SK-N-SH (cell line): ENCODE measurements at regions not wholly inside any gene's neighbourhood (a gene's known extent, or its start where the extent isn't known, plus 50 kb on each side); places are given as distances from the start of the nearest gene placed in this dataset.

Experiments
- CTCF ChIA-PET: fragments of 300-600, 350-600 bp; formaldehyde crosslinking; extraction: SDS; loops from one replicate; lab custom pipeline; 2021; lab: Yijun Ruan, JAX
- POLR2A ChIA-PET: fragments of 350-600 bp; sonication (Branson Sonifier 250); formaldehyde crosslinking; extraction: SDS; loops from one replicate; lab custom pipeline; 2020; ENCODE audit warnings: antibody characterized with exemption, inconsistent platforms; lab: Yijun Ruan, JAX
- DNase-seq: peaks from one replicate; pipeline ENCODE4 v3.0.0; 2012
- H2AFZ ChIP-seq: fragments of 200-600 bp; sonication (generic); 2 replicates; pipeline ENCODE4 v1.8.1; 2016; ENCODE audit warnings: antibody characterized with exemption, mild to moderate bottlenecking, low read depth
- H3F3A ChIP-seq: fragments of 200-600 bp; sonication (generic); replicated peaks from 2 replicates; pipeline ENCODE3; 2016; ENCODE audit warnings: antibody characterized with exemption, mild to moderate bottlenecking; ENCODE audit not compliant: insufficient read depth
- H3K27ac ChIP-seq, 2 experiments: fragments of 200-500 bp in 1 of 2; fragments of 200-600 bp in 1 of 2; sonication (Bioruptor generic) in 1 of 2; sonication (generic), shearing (Covaris generic) in 1 of 2; 2 replicates each; pipeline versions ENCODE4 v1.5.1 to v1.6.1; 2014 to 2016; ENCODE audit warnings: low read depth in 2 of 2, inconsistent platforms in 1 of 2, low read length in 1 of 2, mild to moderate bottlenecking in 1 of 2, mixed read lengths in 1 of 2
- H3K27me3 ChIP-seq: fragments of 200-600 bp; sonication (generic), shearing (Covaris generic); 2 replicates; pipeline ENCODE4 v1.6.1; 2016; ENCODE audit warnings: mixed run types; ENCODE audit not compliant: insufficient read depth
- H3K36me3 ChIP-seq, 2 experiments: fragments of 200-500 bp in 1 of 2; fragments of 200-600 bp in 1 of 2; sonication (Bioruptor generic) in 1 of 2; sonication (generic) in 1 of 2; replicated peaks in 1 of 2; 2 replicates each; pipeline versions ENCODE3 to v1.5.1; 2014 to 2016; ENCODE audit warnings: low read length in 1 of 2, mild to moderate bottlenecking in 1 of 2; ENCODE audit not compliant: insufficient read depth in 2 of 2, control insufficient read depth in 1 of 2
- H3K4me1 ChIP-seq, 2 experiments: fragments of 200-500 bp in 1 of 2; fragments of 200-600 bp in 1 of 2; sonication (Bioruptor generic) in 1 of 2; sonication (generic), shearing (Covaris generic) in 1 of 2; 2 replicates each; pipeline versions ENCODE4 v1.5.1 to v1.6.1; 2014 to 2016; ENCODE audit warnings: low read depth in 1 of 2, low read length in 1 of 2, mixed run types in 1 of 2; ENCODE audit not compliant: insufficient read depth in 2 of 2, control insufficient read depth in 1 of 2
- H3K4me2 ChIP-seq: fragments of 200-600 bp; sonication (generic), shearing (Covaris generic); 2 replicates; pipeline ENCODE4 v1.6.1; 2017; ENCODE audit warnings: mixed run types
- H3K4me3 ChIP-seq, 2 experiments: fragments of 200-500 bp in 1 of 2; fragments of 200-600 bp in 1 of 2; sonication (Bioruptor generic) in 1 of 2; sonication (generic), shearing (Covaris generic) in 1 of 2; 2 replicates each; pipeline versions ENCODE4 v1.5.1 to v1.8.1; 2014 to 2016; ENCODE audit warnings: low read depth in 2 of 2, inconsistent platforms in 1 of 2, low read length in 1 of 2, mild to moderate bottlenecking in 1 of 2, mixed read lengths in 1 of 2, moderate library complexity in 1 of 2
- H3K79me2 ChIP-seq: fragments of 200-600 bp; sonication (generic); 2 replicates; pipeline ENCODE4 v1.8.1; 2017; ENCODE audit warnings: mild to moderate bottlenecking; ENCODE audit not compliant: insufficient read depth
- H3K9ac ChIP-seq: fragments of 200-600 bp; sonication (generic); 2 replicates; pipeline ENCODE4 v1.6.1; 2017; ENCODE audit warnings: mixed run types
- H3K9me2 ChIP-seq: fragments of 200-600 bp; sonication (generic); 2 replicates; pipeline ENCODE4 v1.6.1; 2017; ENCODE audit warnings: mixed run types
- H3K9me3 ChIP-seq: fragments of 200-600 bp; sonication (generic); 2 replicates; pipeline ENCODE4 v1.6.1; 2017; ENCODE audit warnings: mixed run types, mild to moderate bottlenecking, moderate library complexity
- H4K20me1 ChIP-seq: fragments of 200-600 bp; sonication (generic); 2 replicates; pipeline ENCODE4 v1.6.1; 2017; ENCODE audit warnings: mild to moderate bottlenecking, mixed run types; ENCODE audit not compliant: insufficient read depth
- ELF1 ChIP-seq: IDR thresholded peaks from 2 replicates; pipeline ENCODE4 v1.4.0; 2012
- EZH2phosphoT487 ChIP-seq: fragments of 200-600 bp; sonication (generic); IDR thresholded peaks from 2 replicates; pipeline ENCODE4 v1.6.1; 2017; ENCODE audit warnings: low read depth, mixed run types, mild to moderate bottlenecking, antibody characterized with exemption, moderate library complexity, borderline replicate concordance
- FOXM1 ChIP-seq: IDR thresholded peaks from 2 replicates; pipeline ENCODE4 v1.4.0; 2012; ENCODE audit warnings: low read depth, mild to moderate bottlenecking
- JUND ChIP-seq: IDR thresholded peaks from 2 replicates; pipeline ENCODE4 v1.4.0; 2012
- MEF2A ChIP-seq: IDR thresholded peaks from 2 replicates; pipeline ENCODE4 v1.4.0; 2012; ENCODE audit warnings: low read depth, borderline replicate concordance
- RAD21 ChIP-seq: IDR thresholded peaks from 2 replicates; pipeline ENCODE4 v1.6.1; 2012; ENCODE audit warnings: mild to moderate bottlenecking, low read length
- REST ChIP-seq: IDR thresholded peaks from 2 replicates; pipeline ENCODE4 v1.6.1; 2012; ENCODE audit warnings: mild to moderate bottlenecking, low read depth, low read length, moderate library complexity
- RFX5 ChIP-seq: IDR thresholded peaks from 2 replicates; pipeline ENCODE4 v1.6.1; 2012; ENCODE audit warnings: mild to moderate bottlenecking, improper control_type of control experiment, low read length
- TCF12 ChIP-seq: IDR thresholded peaks from 2 replicates; pipeline ENCODE4 v1.4.0; 2012
- YY1 ChIP-seq: IDR thresholded peaks from 2 replicates; pipeline ENCODE4 v1.4.0; 2012; ENCODE audit warnings: low read depth, mild to moderate bottlenecking
- WGBS: methylation state at CpG from one replicate; pipeline ENCODE4 v1.1.6; 2017; ENCODE audit warnings: low lambda C conversion rate; 5-methylcytosine and 5-hydroxymethylcytosine counted together
- TF ChIP-seq, protein P1 (sequence below): fragments of 200-600 bp; sonication (generic); IDR thresholded peaks from 2 replicates; pipeline ENCODE4 v1.6.1; 2017; ENCODE audit warnings: antibody characterized with exemption, mild to moderate bottlenecking, moderate library complexity
- TF ChIP-seq, protein P2 (sequence below): IDR thresholded peaks from 2 replicates; pipeline ENCODE4; 2012
- TF ChIP-seq, protein P3 (sequence below): fragments of 150-350 bp; IDR thresholded peaks from 2 replicates; pipeline ENCODE4 v1.6.1; 2017; ENCODE audit warnings: antibody characterized with exemption, low read length, low read depth, borderline replicate concordance

GRCh38 chrX:121208563-121208962 is 161.2 kb downstream of the GLUD2 start:
- H3K27me3 ChIP-seq: no peaks in the 10 kb centered on the region; the same call in 1 of the 2 replicates
- WGBS: 0% methylated on average over 2 of the region's 2 CpGs
- no peaks in the 10 kb centered on the region for H3F3A ChIP-seq
- no peak for DNase-seq
- no peaks in the 10 kb centered on the region for H3K9me2 ChIP-seq
- no peak overlapping the region for H3K9ac ChIP-seq
- no peak overlapping the region for H3K4me3 ChIP-seq
- no peak for TF ChIP-seq JUND
- no peak overlapping the region for H3K27ac ChIP-seq
- H3K9me3 ChIP-seq: no peaks in the 10 kb centered on the region
- no peaks in the 10 kb centered on the region for H3K36me3 ChIP-seq
- POLR2A ChIA-PET: no interaction called here
- H3K4me2 ChIP-seq: no peak overlapping the region
- CTCF ChIA-PET: no interaction called here
- H3K79me2 ChIP-seq: no peaks in the 10 kb centered on the region
- no peaks in the 10 kb centered on the region for H4K20me1 ChIP-seq
- no peaks in the 10 kb centered on the region for H3K4me1 ChIP-seq
- no peak overlapping the region for H2AFZ ChIP-seq

- Histone ChIP-seq H3K4me1 (no peaks in the 10 kb centered on the region), H2AFZ (no peak overlapping the region), H3K4me3 (no peak overlapping the region), H3K27me3 (no peaks in the 10 kb centered on the region), H4K20me1 (no peaks in the 10 kb centered on the region), H3K9me3 (no peaks in the 10 kb centered on the region), H3K79me2 (no peaks in the 10 kb centered on the region), H3K9ac (no peak overlapping the region), H3F3A (no peaks in the 10 kb centered on the region), H3K36me3 (no peaks in the 10 kb centered on the region), H3K9me2 (no peaks in the 10 kb centered on the region), H3K27ac (no peak overlapping the region), H3K4me2 (no peak overlapping the region)
- ChIA-PET POLR2A (no interaction called here), CTCF (no interaction called here)
- 0% methylated on average over 2 of the region's 2 CpGs for WGBS
- no peak for DNase-seq
- TF ChIP-seq TCF12 (no peak), FOXM1 (no peak), RFX5 (no peak), MEF2A (no peak), RAD21 (no peak)
- TF ChIP-seq, protein P1, sequence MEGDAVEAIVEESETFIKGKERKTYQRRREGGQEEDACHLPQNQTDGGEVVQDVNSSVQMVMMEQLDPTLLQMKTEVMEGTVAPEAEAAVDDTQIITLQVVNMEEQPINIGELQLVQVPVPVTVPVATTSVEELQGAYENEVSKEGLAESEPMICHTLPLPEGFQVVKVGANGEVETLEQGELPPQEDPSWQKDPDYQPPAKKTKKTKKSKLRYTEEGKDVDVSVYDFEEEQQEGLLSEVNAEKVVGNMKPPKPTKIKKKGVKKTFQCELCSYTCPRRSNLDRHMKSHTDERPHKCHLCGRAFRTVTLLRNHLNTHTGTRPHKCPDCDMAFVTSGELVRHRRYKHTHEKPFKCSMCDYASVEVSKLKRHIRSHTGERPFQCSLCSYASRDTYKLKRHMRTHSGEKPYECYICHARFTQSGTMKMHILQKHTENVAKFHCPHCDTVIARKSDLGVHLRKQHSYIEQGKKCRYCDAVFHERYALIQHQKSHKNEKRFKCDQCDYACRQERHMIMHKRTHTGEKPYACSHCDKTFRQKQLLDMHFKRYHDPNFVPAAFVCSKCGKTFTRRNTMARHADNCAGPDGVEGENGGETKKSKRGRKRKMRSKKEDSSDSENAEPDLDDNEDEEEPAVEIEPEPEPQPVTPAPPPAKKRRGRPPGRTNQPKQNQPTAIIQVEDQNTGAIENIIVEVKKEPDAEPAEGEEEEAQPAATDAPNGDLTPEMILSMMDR: no peak
- TF ChIP-seq, protein P2, sequence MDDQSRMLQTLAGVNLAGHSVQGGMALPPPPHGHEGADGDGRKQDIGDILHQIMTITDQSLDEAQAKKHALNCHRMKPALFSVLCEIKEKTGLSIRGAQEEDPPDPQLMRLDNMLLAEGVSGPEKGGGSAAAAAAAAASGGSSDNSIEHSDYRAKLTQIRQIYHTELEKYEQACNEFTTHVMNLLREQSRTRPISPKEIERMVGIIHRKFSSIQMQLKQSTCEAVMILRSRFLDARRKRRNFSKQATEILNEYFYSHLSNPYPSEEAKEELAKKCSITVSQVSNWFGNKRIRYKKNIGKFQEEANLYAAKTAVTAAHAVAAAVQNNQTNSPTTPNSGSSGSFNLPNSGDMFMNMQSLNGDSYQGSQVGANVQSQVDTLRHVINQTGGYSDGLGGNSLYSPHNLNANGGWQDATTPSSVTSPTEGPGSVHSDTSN: no peak
These were observed 169.4 kb downstream of the GLUD2 start for GRCh38 chrX:121216641-121217374.

- Histone ChIP-seq H3K4me3 (no peak overlapping the region), H3K4me2 (no peak overlapping the region), H3K9me3 (no peaks in the 10 kb centered on the region), H3K9ac (no peak overlapping the region), H4K20me1 (no peaks in the 10 kb centered on the region), H3F3A (no peaks in the 10 kb centered on the region), H3K36me3 (no peaks in the 10 kb centered on the region), H3K27me3 (no peaks in the 10 kb centered on the region), H3K79me2 (no peaks in the 10 kb centered on the region), H3K9me2 (no peaks in the 10 kb centered on the region), H3K4me1 (no peaks in the 10 kb centered on the region), H2AFZ (no peak overlapping the region), H3K27ac (no peak overlapping the region)
- no peak for DNase-seq
- POLR2A ChIA-PET: no interaction called here
- 0% methylated on average over 3 of the region's 3 CpGs for WGBS
- CTCF ChIA-PET: no interaction called here
- TF ChIP-seq REST (no peak), EZH2phosphoT487 (no peak), TCF12 (no peak), YY1 (no peak), ELF1 (no peak)
- TF ChIP-seq, protein P3, sequence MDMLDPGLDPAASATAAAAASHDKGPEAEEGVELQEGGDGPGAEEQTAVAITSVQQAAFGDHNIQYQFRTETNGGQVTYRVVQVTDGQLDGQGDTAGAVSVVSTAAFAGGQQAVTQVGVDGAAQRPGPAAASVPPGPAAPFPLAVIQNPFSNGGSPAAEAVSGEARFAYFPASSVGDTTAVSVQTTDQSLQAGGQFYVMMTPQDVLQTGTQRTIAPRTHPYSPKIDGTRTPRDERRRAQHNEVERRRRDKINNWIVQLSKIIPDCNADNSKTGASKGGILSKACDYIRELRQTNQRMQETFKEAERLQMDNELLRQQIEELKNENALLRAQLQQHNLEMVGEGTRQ: no peak
These were observed 174.0 kb downstream of the GLUD2 start for GRCh38 chrX:121221322-121221977.
